ENCODE measurements at regions not wholly inside any gene's neighbourhood (a gene's known extent, or its start where the extent isn't known, plus 50 kb on each side); places are given as distances from the start of the nearest gene placed in this dataset.

- no peak for TF ChIP-seq POLR2AphosphoS5 (IDR thresholded peaks at IDR 0.05; ENCODE audit: low read depth, low read length)
- TF ChIP-seq TAF1 (IDR thresholded peaks at IDR 0.05; ENCODE audit: borderline replicate concordance, low read depth, low read length), result no peak
Measured at GRCh38 chr2:35548171-35548570, 807.4 kb upstream of the CRIM1 start.
